ENCODE measurements at regions not wholly inside any gene's neighbourhood (a gene's known extent, or its start where the extent isn't known, plus 50 kb on each side); places are given as distances from the start of the nearest gene placed in this dataset.
"Not testable (repeated sequence)": the region's sequence is repeated elsewhere in the genome, so short reads cannot be mapped to it uniquely, and the experiment has no call there.

DNA sequence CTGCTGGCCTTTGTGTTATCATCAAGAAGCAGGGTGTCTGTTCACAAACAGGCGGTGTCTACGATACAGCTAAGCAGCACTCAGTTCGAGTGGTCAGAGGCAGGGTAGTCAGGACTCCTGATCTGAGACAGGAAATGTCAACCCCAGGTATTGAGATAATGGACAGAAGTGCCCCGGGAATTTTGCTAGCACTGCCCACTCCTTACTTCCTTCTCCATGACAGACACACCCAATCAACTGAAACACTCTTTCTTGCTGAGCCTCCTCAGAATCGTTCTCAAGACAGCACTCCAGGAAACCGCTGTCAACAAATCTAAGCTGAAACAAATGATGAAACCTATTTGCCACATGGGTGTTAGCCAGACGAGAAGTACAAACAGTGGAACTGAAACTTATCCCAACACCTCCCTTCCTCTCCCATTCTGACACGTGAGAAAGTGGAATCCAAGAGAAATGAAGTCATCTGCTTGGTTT lies 109.3 kb downstream of the GTF2IRD2B start:
- not testable (repeated sequence) for DNase-seq

- DNase-seq = not testable (repeated sequence)
Observed at GRCh38 chr7:75205367-75206085, 113.1 kb downstream of the GTF2IRD2B start.

GRCh38 chr7:75215460-75215859 lies 123.1 kb downstream of the GTF2IRD2B start:
- DNase-seq = not testable (repeated sequence)

GRCh38 chr7:75216963-75217362 lies 124.6 kb downstream of the GTF2IRD2B start:
- DNase-seq = not testable (repeated sequence)

DNA sequence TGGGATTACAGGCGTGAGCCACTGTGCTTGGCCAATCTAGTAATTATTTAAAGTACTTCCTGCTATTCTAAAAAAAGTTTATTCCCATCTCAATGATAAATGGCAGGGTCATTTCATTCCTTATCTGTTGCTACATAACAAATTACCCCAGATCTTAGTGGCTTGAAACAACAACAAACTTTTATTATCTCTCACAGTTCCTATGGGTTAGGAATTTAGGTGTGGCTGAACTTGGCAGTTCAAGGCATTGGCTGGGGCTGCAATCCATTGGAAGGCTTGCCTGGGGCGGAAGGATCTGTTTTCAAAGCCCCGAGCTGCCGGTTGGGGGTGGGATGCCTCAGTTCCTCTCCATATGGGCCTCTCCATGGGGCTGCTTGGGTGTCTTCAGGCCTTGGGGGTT lies 133.7 kb downstream of the GTF2IRD2B start:
- not testable (repeated sequence) for DNase-seq

- DNase-seq = not testable (repeated sequence)
Observed at GRCh38 chr7:75229558-75229957, 137.2 kb downstream of the GTF2IRD2B start.

- not testable (repeated sequence) for DNase-seq
Observed at GRCh38 chr7:75230558-75230957, 138.2 kb downstream of the GTF2IRD2B start.

- DNase-seq = not testable (repeated sequence)
Observed at GRCh38 chr7:75235092-75235826, 142.9 kb downstream of the GTF2IRD2B start.

DNA sequence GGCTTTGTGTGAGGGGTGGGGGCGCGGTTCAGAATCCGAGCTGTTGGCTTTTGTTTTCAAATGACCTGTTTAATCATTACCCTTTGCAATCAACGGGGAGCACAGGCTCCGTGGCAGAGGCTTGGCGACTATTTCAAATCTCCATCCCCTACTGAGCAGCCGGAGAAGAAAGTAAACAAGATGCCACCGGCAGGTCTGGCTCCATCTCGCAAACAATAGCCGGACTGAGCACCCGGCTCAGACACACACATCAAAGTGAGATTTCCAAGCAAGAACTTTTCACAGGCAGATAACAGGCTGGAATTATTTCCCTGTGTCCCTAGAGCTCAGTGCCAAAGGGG lies 143.4 kb downstream of the GTF2IRD2B start:
- DNase-seq = not testable (repeated sequence)

DNA sequence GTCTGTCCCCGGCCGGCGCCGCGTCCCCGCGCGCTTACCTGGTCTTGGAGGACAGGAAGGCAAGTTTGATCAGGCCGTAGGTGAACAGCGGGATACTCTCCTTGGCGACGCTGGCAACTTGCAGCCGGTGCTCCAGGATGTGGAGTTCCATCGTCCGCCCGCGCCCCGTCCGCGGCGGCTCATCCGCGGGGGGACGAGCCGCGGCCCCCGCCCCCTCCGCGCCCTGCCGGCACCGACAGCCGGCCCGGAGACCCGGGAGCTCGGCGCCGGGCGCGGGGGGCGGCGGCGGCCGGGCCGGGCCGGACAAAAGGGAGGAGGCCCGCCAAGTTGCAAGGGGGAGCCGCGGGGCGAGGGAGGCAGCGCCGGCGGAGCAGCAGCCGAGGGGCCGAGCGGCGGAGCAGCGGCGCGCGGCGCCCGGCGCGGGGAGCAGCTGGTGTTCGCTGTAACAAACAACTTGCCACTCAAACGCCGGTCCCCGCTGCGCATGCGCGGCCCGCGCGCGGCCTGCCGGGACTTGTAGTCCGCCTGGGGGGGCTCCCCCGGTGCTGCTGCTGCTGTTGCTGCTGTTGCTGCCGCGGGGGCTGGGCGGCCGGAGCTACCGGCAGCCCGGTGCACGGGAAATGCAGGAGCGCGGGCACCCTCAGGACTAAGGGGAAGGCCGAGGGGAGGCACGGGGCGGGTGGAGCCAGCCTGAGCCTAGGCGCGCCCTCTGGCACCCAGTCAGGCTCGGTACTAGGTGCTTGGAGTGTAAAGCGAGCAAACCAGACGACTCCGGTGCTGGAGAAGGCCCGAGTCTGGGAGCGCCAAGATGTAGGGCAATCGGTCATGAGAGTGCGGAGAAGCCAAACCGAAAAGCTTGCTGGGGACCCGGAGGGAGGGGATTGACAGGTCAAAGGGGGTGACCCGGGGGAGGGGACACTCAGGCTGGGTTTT lies 145.1 kb downstream of the GTF2IRD2B start:
- DNase-seq = peak; percentile 48

GRCh38 chr7:75238309-75238708 lies 145.9 kb downstream of the GTF2IRD2B start:
- DNase-seq = not testable (repeated sequence)

DNA sequence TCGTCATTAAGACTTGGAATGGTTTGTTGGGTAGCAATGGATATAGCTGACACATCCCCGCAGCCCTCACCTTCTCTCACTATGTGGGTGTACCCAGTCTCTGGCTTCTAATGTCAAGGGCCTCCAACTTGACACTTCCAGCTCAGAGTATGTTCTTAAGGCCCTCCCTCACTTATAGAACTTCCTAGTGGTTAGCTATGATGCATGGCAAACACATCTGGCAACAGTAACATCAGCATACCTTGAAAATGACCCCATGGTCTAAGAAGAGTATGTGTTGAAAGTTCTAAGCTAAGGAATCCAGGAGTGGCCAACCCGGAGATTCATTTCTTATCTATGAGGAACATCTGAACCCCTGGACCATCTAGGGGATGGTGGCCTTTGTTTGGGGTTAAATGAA lies 151.2 kb downstream of the GTF2IRD2B start:
- DNase-seq = not testable (repeated sequence)

DNA sequence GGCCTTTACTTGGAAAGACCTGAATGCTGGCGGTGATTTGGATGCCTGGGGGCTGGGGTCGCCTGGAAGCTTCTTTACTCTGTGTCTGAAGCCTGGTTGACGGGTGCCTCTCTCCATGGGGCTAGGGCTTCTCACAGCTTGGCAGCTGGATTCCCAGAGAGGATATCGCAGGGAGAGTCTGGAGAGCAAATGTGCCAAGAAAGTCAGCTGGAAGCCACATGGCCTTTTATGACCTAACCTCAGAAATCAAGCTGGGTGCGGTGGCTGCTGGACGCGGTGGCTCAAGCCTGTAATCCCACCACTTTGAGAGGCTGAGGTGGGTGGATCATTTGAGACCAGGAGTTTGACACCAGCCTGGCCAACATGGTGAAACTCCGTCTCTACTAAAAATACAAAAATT lies 147.2 kb upstream of the TRIM73 start:
- not testable (repeated sequence) for DNase-seq

GRCh38 chr7:75254238-75254637 lies 141.2 kb upstream of the TRIM73 start:
- DNase-seq = not testable (repeated sequence)

GRCh38 chr7:75257442-75257841 lies 138.0 kb upstream of the TRIM73 start:
- DNase-seq = not testable (repeated sequence)

DNA sequence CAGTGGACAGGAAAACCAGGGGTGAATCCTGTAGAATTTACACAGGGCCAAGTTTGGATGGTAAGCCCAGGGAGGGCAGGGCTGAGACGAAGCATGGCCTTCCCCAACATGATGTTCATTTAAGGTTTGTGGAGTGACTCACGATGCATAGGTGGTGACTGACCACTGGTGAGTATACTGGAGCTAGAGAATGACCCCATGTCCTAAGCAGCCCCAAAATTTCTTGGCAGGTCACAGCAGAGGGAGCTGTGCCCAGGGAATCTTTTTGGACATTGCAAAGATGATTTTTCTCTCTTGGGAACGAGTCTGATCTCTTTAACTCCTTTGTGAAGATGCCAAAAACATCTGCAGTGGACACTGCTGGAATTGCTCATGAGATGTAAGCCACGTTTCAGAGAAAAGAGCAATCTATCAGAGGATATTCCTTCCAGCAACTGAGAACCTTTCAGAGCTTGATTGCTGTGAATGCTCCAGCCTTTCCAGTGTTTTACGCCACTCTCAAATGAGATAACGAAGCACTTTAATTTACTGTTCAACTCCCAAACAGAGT lies 135.9 kb upstream of the TRIM73 start:
- DNase-seq = not testable (repeated sequence)

GRCh38 chr7:75261660-75262059 lies 133.8 kb upstream of the TRIM73 start:
- not testable (repeated sequence) for DNase-seq

GRCh38 chr7:75268158-75268557 lies 127.3 kb upstream of the TRIM73 start:
- not testable (repeated sequence) for DNase-seq

DNA sequence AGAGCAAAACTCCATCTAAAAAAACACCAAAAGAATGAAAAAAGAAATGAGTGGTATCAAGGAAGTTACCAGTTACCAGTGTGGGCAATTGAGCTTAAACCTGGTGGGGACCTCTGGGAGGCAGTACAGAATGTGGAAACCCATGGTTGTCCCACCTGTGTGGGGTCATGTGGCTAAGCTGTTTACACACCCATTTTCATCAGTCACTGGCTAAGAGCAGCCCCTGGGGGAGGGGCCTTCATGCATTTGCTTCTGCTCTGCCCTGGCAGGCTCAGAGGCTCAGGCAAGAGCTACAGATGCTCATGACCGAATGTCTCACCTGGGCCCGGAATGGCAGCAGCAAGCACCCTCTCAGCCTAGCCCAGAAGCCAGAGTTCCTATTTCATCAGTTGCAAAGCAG lies 126.3 kb upstream of the TRIM73 start:
- DNase-seq = not testable (repeated sequence)

DNA sequence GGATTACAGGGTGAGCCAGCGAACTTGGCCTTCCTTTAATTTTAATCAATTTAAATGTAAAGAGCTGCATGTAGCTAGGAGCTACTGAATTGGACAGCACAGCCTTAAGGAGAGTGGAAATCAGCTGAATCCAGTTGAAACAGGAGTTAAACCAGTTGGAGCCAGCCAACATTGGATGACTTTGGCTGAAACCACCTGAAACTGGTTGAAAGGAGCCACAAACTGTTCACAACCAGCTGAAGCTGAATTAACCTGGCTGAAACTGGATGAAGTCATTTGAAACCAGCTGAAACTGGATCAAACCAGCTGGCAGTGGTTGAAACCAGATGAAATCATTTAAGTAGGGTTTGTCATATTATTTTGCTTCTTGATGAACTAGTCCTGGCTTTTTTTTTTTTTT lies 121.3 kb upstream of the TRIM73 start:
- DNase-seq = not testable (repeated sequence)
